Activated T-cell treated with anti-CD3 and anti-CD28 coated beads, Interleukin-2, amount 50 U/mL, for 1 hour (primary cell): ENCODE measurements at regions not wholly inside any gene's neighbourhood (a gene's known extent, or its start where the extent isn't known, plus 50 kb on each side); places are given as distances from the start of the nearest gene placed in this dataset.

Experiments
- DNase-seq: peaks from one replicate; pipeline ENCODE4 v3.0.0-alpha.2; 2020

DNA sequence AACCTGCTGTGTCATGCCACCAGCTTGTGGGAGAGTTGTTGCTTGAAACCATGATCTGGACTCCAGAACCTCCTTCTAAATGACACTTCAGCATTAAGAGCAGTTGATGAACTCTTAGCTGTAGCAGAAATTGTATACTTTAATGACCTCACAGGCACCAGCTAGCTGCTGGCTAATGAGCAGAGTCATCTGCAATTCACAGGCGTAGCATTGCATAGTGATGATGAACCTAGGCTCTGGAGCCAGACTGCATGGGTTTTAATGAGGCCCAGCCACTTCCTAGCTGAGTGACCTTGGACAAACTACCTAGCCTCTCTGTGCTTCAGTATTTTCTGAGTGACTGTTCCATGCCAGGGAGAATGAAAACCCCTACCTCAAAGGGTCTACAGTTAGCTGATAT lies 407.1 kb downstream of the LMO4 start:
- DNase-seq = no peak

DNA sequence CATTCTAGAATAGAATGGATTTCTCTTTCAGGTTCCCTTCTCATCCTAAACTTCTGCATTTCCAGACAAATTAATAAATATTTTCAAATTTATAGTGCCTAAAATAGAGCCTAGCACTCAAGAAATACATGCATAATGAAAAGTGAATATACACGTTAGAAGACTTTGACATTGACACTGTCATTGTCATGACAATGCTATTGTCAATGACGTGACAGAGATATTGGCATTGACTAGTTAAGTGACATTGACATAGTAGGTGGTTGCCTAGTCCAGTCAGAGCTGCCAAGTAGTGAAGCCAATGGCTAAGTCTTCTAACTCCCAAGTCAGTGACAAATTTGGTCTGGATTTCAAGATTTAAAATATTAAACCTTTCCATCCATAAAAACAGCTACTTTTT lies 410.5 kb downstream of the LMO4 start:
- DNase-seq = no peak

DNA sequence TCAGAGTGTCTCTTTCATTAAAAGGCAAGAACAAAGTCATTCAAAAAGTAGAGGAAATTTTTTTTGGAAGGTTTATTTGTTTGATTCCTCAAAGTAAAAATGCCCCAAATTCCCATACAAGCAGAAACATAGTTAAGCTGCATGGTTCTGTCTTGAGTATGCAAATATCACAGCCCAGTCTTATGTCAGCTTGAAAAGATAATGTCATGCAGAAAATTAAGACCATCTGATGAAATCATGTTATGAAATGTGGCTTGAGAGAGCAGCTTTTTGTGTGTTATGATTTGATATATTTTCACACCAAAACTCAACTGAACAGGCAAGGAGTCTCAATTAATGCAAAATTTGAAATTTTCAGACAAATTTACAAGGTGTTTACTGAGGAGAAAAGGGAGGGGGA lies 411.0 kb downstream of the LMO4 start:
- DNase-seq = no peak

DNA sequence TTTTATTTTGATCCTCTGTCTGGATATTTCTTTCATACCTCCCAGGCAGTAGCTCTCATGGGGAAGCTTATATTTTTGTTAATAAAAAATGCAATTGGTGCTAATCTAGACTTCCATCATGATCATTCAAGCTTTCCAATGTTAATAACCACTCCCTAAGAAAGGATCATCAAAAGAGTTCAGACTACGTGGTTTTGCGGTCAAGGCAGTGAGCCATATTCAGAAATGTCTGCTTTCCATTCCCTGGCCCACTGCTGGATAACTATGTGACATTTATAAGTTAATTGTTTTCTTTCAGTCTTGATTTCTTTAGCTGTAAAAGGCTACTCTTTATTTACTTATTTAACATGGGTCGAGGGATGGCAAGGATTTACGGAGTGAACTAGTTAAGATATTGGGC lies 414.6 kb downstream of the LMO4 start:
- DNase-seq = no peak

DNA sequence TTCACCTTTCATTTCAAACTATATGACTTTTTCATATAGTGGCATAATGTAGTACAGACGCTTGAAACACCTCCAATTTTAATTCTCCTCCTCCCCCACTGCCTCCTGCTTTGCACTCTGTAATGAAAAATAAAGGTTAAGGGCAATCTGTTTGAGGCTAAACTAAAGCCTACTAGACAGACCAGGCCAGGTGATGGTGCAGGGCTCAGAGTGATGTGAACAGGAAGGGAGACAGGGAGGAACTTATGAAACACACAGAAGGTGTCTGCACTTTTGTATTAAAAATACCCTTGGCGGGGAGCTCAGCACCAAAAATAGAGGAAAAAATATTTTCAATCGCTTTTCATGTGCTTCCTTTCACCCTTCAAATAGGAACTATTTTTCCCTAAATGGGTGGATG lies 415.4 kb downstream of the LMO4 start:
- DNase-seq = no peak

DNA sequence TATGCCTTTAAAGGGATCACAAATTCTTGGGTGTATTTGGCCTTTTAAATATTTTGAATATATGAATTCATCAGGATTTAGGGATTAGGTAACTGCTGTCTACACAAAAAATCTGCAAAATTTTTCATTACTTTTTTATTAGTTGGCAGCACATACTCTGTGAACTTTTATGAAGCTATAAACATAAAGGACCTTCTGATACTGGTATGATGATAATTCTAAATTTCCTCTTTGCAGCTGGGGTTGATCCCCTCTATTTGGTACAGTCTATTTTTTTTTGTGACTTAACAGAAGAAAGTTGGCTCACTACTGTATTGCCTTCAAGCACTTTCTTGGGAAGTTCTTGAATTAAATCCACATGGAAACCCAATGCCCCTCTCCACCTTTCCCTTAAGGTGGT lies 416.1 kb downstream of the LMO4 start:
- DNase-seq = no peak

DNA sequence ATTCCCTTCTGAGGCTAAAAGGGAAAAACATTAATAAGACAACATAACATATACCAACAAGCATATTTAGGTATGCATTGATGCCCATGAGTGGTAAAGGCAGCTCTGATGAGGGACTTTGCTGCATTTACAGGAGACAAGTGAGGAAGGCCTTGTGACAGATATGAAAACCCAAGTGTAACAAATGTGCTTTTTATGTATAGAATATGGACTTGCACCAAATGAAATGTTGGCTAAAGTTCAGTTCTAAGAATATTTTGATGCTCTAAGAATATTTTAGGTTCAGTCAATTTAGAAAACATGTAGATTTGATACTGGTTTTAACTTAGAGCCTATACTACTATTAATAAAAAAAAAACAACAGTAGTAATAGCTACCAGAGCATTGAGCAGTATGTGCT lies 424.7 kb downstream of the LMO4 start:
- DNase-seq = no peak

DNA sequence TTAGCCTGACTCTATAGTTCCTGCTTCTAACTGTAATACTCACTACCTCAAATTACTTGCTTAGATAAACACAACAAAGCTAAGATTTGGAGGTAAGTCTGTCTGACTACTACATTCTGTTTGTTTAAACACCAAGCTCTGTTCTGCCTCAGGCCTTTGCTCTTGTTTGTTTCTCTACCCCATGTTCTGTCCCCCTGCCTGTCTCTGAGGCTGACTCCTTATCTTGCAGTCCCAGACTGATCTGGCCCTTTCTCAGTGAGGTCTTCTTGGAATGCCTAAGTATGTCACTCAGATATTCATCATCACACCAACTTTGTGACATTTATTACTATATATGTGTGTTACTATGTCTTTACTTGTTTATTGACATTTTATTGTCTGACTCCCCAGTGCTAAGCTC lies 425.5 kb downstream of the LMO4 start:
- DNase-seq = no peak

DNA sequence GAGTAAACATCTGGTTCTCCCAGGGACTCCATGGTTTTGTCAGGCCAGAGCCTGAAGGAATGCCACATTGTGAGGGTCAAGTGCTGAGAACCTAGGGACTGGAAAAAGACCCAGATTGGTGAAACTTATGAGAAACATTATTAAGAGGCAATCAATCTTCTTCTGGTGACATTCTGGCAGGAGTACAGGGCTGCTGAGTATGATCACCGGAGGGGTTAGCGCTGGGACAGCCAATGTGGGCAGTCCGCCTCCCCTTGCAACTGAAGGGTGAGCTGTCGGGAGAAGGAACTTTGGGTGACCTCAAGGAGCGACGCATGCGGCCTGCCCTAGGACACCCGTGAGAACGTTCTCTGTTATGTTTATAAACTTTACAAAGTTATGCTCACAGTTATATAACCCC lies 429.0 kb downstream of the LMO4 start:
- DNase-seq = no peak

DNA sequence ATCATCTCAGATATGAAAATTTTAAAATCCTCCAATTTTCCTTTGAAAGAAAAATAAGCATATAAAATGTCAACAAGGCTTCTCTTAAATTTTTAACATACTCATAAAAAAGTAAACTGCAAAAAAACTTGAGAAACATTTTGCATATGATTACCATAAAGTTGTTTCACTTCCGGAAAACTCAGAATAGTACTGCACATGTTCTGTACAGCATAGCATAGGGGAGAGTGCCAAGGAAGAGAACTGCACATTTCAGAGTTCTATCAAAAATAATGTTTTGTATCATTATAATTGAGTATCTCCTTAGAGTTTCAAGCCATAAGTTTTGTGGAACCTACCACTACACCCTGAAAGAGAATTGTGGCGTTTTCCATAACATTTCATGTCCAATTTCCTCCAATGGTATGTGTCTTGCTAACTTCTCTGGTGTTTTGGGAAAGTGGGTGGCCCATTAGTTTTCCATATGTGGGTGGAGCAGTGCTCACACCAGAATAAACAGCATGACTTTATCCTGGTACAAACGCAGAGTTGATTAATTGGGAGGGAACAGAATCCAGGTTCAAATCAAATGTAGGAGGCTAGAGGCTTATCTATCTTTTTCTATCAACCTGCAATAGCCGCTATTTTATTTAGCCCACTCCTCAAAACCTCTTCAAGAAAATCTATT lies 430.9 kb downstream of the LMO4 start:
- no peak for DNase-seq

DNA sequence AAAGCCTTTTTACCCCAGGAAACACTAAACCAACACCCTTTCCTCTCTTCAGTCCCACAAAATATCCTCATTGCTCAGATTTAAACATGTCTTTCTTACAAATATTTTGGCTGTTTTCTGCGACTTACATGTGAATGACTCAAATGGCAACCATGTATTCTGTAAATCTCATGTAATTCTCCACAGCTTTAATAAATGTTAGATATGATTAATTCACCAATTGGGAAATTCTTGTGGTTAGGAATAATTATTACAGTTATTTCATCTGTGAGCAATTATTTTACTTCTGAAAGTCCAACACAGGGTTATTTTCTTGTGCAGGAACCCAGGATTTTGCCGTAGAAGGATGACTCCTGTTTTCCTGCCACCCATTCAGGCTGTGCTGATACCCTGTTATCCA lies 431.5 kb downstream of the LMO4 start:
- DNase-seq = no peak

DNA sequence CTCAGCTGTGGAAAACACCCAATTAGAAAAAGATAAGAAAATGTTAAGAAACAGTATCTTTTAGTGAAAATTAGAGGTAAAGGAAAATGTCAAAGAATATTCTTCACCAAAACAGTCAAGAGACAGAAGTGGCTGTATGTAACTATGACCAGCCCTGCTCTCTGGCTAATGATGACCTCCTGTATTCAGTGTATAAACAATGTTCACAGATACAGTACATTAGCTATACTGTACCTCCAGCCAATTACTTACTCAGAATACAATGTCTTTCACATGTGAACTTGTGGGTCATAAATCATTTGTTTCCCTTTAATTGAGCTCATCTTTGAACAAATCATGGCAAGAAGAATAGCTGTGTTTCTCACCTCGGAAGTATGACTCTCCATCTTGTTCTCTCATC lies 432.0 kb downstream of the LMO4 start:
- DNase-seq = no peak

DNA sequence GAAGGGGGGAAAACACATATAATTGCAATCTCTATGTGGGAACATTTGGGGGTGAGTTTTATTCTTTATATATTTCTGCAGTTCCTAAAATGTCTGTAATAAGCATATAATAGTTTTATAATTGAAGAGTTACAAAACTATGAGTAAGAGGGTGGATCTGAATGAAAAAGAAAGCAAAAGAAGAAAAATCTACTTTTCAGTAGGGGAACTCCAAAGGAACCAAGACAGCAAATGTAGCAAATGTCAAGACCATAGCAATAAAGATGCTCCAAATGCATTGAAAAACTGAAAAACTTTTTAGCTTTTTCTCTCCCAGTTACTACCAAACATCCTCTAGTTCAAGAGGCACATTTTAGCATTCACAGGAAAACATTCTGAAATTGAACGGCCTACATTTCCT lies 434.8 kb downstream of the LMO4 start:
- DNase-seq = no peak

DNA sequence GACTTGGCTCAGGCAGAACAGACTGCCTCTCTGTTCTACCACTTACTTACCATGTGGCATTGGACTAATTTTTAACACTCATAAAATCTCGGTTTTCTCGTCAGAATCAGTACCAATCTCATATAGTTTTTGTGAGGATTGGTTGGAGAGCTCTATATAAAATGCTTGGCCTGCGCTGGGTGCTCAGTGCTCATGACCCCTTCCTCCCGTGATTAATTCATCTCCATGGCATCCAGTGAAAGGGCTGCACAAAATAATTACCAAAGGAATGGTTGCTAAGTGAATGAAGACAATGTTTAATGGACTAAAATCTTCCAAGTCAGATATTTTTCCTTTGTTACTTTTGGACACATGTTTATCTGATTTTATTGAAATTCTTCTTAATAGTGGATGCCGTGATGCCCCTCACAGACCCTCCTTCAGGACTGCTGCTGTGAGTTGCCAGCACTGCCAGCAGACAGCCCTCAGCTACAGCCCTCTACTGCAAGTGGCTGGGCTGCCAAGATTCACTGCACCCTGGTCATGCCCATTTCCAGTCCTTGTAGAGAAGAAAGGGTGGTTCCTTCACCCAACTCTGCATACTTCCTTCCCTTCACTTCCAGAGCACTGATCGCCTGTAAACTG lies 436.5 kb downstream of the LMO4 start:
- no peak for DNase-seq

DNA sequence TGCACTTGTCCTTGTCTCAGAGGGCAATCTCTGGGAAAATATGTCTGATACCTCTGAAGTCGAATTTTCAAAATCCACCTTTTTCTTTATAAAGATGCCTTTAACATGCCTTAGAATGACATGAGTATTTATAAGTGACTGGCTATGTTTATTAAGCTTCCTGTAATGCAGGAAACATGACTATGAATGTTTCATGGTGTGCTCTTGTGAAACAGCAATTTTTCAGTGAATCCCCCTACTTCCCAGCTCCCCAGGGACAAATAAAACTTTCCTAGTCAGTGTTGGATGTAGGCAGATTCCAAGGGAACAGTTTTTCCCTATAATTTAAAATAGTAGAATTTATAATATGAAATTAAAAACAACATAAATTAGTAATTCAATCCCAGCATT lies 437.0 kb downstream of the LMO4 start:
- no peak for DNase-seq

DNA sequence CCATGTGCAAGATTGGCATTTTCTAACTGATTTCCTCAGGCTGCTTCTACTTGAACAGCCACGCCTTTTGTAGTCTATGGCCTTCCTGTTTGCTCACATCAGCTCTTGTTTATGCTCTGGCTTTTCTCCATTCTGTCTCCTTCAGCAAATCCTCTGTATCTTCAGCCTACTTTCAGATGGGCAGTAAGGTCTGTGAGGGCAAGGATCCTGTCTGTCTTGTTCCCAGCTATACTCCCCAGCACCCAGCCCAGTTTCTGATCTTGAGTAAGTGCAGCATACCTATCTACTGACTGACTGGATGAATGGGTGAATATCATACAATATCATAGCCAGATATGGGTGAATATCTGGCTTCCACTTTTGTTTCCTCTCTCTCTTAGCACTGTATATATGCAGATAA lies 438.1 kb downstream of the LMO4 start:
- DNase-seq = no peak

DNA sequence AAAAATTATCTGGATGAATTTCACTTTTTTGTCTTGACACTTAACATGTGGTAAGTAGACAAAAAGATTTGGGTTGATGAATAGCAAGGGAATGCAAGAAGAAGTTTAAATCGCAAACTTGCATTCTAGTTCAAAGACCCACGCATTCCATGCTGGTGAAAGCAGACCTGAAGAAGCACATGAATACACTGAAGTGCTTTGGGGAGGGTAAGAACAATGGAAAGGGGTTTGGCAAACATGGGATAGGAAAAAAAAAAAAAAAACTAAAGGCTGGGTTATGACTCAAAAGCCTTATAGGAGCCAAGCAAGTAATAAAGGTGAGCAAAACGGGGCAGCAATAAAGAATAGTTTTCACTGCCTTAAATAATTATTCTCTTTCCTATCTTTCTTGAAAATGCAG lies 450.2 kb downstream of the LMO4 start:
- DNase-seq = no peak

DNA sequence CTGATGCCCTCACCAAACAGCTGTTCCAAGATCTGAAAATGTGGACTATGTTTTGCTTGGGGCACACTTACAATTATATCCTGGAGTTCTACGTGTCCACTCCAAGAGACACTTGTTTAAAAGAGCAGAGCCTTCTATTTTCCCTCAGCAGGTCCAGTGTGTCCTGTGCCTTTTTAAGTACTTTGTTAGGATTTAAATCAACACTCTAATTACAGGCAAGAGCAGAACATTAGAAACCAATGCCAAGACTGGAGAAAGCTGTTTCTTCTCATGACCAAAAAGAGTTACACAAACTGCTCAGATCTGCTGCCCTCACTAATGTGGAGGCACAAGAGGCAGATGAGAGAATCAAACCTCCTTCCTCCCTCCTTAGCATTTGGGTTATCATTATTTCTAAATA lies 452.9 kb downstream of the LMO4 start:
- no peak for DNase-seq

DNA sequence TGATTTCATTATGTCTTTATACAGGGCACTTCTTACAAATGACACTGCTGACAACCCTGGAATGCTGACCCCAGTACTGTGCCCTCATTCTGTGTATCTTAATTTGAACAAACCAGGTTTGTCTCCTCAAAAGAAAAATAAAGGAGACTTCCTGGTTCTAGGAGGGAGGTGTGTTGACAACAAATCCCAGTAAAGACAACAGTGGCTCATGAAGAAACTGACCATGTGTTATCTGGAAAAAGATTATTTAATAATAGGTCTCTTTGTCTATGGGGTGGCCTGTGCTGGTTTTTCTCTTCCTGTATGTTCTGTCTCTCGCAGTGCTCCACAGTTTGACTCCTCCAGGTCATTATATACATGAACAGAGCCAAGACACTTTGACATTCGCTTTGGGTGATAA lies 454.6 kb downstream of the LMO4 start:
- DNase-seq = no peak

DNA sequence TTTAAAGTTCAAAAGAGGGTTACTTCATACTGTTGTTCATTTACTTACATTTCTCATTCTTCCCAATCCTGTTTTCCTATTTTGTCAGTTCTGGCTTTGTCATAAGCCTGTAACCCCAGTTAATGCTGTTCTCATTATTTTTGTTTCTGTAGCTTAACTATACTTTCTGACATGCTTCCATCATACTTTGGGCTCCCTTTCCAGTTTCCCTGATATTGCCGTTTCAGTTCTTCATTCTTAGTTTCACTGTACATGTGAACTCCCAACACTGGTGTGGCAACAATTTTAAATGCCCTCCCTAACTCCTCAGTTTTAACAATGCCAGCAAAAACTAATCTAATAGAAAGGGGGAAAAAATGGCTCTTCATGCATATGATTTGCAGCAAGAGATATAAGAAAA lies 456.7 kb downstream of the LMO4 start:
- no peak for DNase-seq

DNA sequence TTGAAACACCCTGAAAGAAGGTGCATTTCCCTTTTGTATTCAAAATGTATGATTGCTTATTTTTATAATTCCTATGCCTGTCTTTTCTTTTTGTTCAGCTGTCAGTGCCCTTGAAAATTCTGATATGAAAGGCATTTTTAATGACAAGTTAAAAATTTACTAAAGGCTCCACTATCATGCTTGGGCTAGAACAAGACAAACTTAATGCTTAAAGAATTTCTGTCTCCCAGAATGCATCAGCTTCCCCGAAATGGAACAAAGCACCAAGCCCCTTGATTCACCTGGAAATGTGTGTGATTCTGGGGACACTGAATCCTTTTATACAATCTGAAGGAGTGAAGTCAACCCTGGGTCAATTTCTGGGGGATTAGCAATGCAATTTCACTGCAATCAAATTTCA lies 457.5 kb downstream of the LMO4 start:
- no peak for DNase-seq

DNA sequence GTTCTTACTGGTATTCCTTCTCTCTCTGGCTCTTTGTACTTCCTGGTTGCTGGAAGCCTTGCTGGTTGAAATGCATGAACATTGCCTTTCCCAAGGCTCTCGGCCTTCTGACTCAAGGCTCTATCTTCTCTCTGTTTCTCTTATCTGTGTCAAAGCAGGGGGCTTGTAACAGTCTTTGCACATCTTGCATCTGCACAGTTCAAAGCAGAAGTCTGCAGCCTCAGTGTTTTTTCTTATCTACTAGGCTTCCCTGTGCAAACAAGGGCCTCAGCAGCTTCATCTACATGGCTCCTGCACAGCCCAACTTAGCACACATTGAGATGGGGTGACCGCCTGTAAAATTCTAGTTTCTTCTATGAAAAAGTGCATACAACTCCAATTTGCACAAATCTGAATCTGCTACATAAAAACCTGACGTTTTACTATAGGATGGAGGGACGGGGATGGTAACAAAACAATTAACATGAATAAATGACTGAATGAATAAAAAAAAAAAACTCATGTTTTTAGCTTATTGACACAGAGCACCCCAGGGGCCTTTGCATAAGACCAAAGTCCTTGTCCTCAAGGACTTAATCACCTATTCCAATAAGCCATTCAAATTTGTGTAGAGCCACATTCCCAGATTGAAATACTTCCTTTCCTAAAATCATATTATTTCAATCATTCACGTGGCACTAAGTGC lies 458.3 kb downstream of the LMO4 start:
- no peak for DNase-seq

DNA sequence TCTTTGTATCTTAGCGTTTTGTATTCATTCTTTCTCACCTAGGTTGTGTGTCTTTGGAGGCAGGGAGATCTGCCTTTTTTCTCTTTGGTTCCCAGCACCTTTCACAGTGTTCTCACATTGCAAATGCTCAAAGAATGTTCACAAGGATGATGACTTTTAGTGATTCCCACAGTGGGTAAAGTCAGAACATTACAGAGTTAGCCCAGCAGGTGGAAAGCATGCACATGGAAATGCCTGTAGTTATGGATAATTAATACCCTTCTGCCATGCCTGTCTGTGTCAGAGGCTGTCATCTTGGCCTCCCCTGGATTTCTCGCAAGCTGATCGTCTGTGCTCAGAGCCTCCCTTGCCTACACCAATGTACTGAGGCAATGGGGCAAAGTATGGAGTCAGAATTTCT lies 458.9 kb downstream of the LMO4 start:
- no peak for DNase-seq

DNA sequence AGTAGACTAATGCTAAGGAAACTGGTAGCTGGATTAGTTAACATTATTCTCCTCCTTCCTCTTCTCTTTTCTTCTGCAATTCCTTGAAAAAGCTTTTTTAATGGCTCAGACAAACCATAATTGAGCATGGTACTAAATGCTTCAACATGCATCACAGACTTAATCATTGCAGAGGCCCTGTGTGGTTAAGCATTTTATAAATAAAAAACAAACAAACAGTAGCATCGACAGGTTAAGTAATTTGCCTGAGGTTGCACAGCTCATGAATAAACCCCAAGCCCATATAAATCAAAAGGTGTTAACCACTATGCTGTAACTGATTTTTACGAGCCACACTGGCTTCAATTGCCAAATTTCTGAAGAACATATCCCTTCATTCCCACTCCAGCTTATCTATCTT lies 462.1 kb downstream of the LMO4 start:
- DNase-seq = no peak
